ENCODE measurements at regions not wholly inside any gene's neighbourhood (a gene's known extent, or its start where the extent isn't known, plus 50 kb on each side); places are given as distances from the start of the nearest gene placed in this dataset.

DNA sequence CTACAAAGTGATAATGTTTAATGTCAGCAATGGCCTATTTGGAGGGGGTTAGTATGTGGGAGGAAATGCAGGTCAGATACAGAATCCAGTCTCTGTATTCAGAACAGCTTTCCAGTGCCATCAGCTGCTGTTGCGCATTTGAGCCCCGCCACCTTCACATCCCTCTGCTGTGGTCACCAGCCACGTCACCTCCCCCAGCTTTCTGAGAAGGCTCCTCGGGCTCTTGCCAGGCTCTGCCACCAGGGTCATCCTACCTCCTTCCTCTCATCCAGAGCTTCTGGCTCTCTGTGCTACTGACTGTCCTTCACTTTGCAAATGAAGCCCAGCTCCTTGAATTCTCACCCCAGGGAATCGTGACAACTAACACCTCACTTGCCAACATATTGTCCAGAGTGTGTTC is 138.8 kb downstream of the PIK3R1 start:
- Histone ChIP-seq H3K27me3 (ENCODE audit: control insufficient read depth in 2 of 2, insufficient read depth in 2 of 2, low read length in 2 of 2) (no peaks in the 10 kb centered on the region), H3K9ac (ENCODE audit: insufficient read depth, low read length, poor library complexity, severe bottlenecking) (no peak overlapping the region), H3K27ac (ENCODE audit: low read depth in 1 of 2, low read length in 2 of 2) (no peak overlapping the region), H3K36me3 (replicated peaks in 1 of 2; ENCODE audit: control insufficient read depth in 1 of 2, insufficient read depth in 2 of 2, low read length in 2 of 2) (no peaks in the 10 kb centered on the region), H3K4me3 (replicated peaks in 1 of 3; ENCODE audit: low read depth in 2 of 3, low read length in 3 of 3) (no peak overlapping the region), H2AFZ (ENCODE audit: insufficient read depth, low read depth, low read length, poor library complexity, severe bottlenecking) (no peak overlapping the region), H3K9me3 (replicated peaks in 1 of 2; ENCODE audit: control insufficient read depth in 1 of 2, insufficient read depth in 1 of 2, low read length in 2 of 2) (no peaks in the 10 kb centered on the region), H4K20me1 (ENCODE audit: insufficient read depth, low read length) (no peaks in the 10 kb centered on the region), H3K79me2 (ENCODE audit: insufficient read depth, low read length) (no peaks in the 10 kb centered on the region), H3K4me1 (ENCODE audit: control insufficient read depth in 1 of 2, insufficient read depth in 2 of 2, low read length in 2 of 2) (no peaks in the 10 kb centered on the region), H3K4me2 (replicated peaks; ENCODE audit: extremely low read depth, low read length, poor library complexity, severe bottlenecking) (no peak overlapping the region)
- Mint-ChIP-seq H3K27ac (peak overlapping the region in 2 of 7 donors; percentile 60 to 61), H3K27me3 (ENCODE audit: low read depth in 3 of 3) (peaks cover 0 to 1% (median 1%) of the 10 kb centered on the region in 3 donors), H3K36me3 (no peaks in the 10 kb centered on the region), H3K4me3 (no peak overlapping the region), H3K4me1 (peaks cover 7% of the 10 kb centered on the region), H3K9me3 (no peaks in the 10 kb centered on the region)
- peak in 2 of 3 donors; percentile 10 to 28 for DNase-seq
- TF ChIP-seq, protein P1, sequence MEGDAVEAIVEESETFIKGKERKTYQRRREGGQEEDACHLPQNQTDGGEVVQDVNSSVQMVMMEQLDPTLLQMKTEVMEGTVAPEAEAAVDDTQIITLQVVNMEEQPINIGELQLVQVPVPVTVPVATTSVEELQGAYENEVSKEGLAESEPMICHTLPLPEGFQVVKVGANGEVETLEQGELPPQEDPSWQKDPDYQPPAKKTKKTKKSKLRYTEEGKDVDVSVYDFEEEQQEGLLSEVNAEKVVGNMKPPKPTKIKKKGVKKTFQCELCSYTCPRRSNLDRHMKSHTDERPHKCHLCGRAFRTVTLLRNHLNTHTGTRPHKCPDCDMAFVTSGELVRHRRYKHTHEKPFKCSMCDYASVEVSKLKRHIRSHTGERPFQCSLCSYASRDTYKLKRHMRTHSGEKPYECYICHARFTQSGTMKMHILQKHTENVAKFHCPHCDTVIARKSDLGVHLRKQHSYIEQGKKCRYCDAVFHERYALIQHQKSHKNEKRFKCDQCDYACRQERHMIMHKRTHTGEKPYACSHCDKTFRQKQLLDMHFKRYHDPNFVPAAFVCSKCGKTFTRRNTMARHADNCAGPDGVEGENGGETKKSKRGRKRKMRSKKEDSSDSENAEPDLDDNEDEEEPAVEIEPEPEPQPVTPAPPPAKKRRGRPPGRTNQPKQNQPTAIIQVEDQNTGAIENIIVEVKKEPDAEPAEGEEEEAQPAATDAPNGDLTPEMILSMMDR (IDR thresholded peaks at IDR 0.05) = no peak
- intact Hi-C loops (cut with micrococcal nuclease) = no loop called here
- 72% methylated on average over 5 of the region's 5 CpGs for WGBS (ENCODE audit: insufficient coverage)

DNA sequence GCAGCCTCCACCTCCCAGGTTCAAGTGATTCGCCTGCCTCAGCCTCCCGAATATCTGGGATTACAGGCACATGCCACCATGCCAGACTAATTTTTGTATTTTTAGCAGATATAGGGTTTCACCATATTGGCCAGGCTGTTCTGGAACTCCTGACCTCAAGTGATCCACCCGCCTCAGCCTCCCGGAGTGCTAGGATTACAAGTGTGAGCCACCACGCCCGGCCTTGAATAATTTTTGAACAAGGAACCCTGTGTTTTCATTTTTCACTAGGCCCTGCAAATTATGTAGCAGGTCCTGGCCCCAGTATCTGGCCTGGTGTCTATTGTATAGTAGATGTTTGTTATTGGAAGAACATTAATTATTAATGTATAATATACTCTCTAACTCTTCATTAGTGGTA is 140.7 kb downstream of the PIK3R1 start:
- DNase-seq = no peak
- Mint-ChIP-seq H3K27me3 (ENCODE audit: low read depth in 3 of 3) (peaks cover 0 to 2% (median 0%) of the 10 kb centered on the region in 3 donors), H3K9me3 (no peaks in the 10 kb centered on the region), H3K36me3 (no peaks in the 10 kb centered on the region), H3K4me3 (no peak overlapping the region), H3K27ac (no peak overlapping the region), H3K4me1 (peaks cover 10% of the 10 kb centered on the region)
- Histone ChIP-seq H3K27me3 (ENCODE audit: control insufficient read depth in 2 of 2, insufficient read depth in 2 of 2, low read length in 2 of 2) (no peaks in the 10 kb centered on the region), H3K36me3 (replicated peaks in 1 of 2; ENCODE audit: control insufficient read depth in 1 of 2, insufficient read depth in 2 of 2, low read length in 2 of 2) (no peaks in the 10 kb centered on the region), H3K4me1 (ENCODE audit: control insufficient read depth in 1 of 2, insufficient read depth in 2 of 2, low read length in 2 of 2) (no peaks in the 10 kb centered on the region), H3K9me3 (replicated peaks in 1 of 2; ENCODE audit: control insufficient read depth in 1 of 2, insufficient read depth in 1 of 2, low read length in 2 of 2) (no peaks in the 10 kb centered on the region), H3K27ac (ENCODE audit: low read depth in 1 of 2, low read length in 2 of 2) (no peak overlapping the region), H3K79me2 (ENCODE audit: insufficient read depth, low read length) (no peaks in the 10 kb centered on the region), H4K20me1 (ENCODE audit: insufficient read depth, low read length) (no peaks in the 10 kb centered on the region), H3K9ac (ENCODE audit: insufficient read depth, low read length, poor library complexity, severe bottlenecking) (no peak overlapping the region), H3K4me3 (replicated peaks in 1 of 3; ENCODE audit: low read depth in 2 of 3, low read length in 3 of 3) (no peak overlapping the region), H3K4me2 (replicated peaks; ENCODE audit: extremely low read depth, low read length, poor library complexity, severe bottlenecking) (no peak overlapping the region), H2AFZ (ENCODE audit: insufficient read depth, low read depth, low read length, poor library complexity, severe bottlenecking) (no peak overlapping the region)
- WGBS (ENCODE audit: insufficient coverage) = 100% methylated on average over 3 of the region's 6 CpGs
- TF ChIP-seq, protein P1 (IDR thresholded peaks at IDR 0.05) = no peak
- intact Hi-C loops (cut with micrococcal nuclease) = no loop called here

All from CD14-positive monocyte (primary cell).